ENCODE measurements at regions not wholly inside any gene's neighbourhood (a gene's known extent, or its start where the extent isn't known, plus 50 kb on each side); places are given as distances from the start of the nearest gene placed in this dataset.

DNA sequence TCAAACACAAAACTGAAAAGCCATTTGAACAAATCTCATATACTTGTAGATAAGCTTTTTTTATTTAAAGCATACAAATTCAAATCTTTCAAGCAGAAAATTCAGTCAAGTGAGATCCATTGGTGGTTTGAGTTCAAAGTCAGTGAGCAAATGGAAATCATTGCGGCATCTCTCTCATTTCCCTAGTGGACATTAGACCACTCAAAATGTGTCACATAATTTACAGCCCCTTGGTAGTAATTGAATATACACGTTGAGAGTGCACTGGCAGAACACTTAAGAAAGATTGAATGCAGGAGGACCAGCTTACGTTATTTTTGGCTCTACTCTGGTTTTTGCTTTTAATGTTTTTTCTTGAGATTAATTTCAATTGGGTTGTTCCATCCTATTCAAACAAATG, 633.7 kb downstream of the USP25 start:
- DNase-seq (ENCODE audit: low spot score): no peak

DNA sequence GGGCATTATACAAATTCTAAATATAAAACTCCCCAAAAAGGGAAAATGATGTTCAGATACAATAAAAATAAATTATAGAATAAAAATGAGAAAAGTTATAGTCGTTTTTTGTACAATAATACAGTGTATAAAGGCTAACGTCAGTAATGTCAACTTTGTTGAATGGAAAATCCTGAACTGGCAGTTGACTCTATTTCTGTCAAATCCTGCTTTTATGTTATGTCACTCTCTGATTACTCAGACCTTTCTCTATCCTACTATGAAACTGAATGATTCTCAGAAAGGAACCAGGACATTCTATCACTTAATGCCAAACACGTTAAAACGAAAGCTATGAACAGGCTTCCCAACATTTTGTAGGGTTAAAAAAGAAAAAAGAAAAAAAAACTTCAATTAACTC, 636.4 kb downstream of the USP25 start:
- DNase-seq (ENCODE audit: low spot score): no peak

DNA sequence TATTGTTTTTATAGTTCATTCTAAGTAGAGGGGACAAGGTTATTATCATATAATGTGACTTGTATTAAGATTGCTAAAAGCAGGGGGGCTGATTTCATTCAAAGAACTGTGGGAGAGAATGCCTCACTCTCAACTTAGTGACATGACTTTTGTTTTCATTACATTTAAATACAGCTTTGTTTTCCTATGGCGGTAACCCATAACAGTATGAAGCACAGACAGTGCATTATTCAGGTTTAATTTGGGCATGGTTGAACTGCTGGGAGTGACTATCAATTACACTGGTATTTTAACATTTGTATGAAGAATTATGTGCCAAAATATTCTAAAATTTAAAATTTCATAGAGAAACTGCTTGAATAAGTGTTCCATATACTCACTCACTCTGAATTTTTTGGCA, 637.3 kb downstream of the USP25 start:
- DNase-seq (ENCODE audit: low spot score): no peak

DNA sequence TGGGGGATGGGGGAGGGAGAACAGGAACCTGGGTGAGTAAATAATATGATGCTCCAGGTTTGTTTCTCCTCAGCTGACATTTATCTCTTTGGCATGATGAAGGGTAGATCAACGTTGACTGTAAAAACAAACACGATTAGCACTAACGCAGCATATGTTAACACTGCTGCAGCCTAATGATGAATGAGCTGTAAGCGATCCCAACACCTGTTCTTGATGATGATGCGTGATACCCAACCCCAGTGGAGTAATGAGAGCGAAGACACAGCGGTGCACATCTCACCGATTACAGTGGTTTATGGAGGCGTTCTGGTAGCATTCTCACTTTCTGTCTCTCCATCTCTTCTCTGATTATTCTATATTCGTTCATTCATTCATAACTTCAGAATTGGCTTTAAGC, 640.4 kb downstream of the USP25 start:
- no peak for DNase-seq (ENCODE audit: low spot score)

DNA sequence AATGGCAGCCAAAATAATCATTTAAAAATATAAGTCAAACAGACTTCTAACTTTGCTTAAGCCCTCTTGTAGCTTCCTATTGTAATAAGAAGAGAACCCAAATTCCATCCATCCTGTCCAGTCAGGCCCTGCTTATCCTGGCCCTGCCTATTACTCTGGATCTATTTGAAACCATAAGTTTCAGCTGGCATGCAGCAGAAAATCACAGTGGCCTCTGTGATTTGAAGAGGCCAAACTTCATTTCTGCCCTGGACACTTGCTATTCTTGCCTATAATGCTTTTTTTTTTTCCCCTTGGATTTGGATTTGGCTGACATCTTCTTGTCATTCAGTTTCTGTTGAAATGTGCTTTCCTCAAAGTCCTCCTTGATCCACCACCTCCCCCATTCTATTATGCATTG, 642.8 kb downstream of the USP25 start:
- DNase-seq (ENCODE audit: low spot score): no peak

DNA sequence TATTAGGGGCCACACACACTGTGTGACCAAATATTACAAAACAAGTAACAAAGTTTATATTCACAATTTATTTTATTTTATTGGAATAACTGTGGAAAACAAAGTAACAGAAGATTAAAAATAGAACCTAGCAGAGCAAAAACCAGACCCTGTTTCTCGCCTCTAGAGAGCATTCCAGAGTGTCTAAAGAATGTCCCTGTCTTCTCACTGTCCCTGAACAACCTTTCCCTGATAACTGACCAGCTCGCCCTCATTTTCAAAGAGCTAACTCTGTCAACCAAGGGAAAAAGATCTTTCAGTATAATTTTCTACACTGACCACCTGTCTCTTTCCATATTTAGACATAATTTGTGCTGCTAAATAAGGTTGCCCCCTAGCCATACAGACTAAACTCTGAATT, 646.9 kb downstream of the USP25 start:
- DNase-seq (ENCODE audit: low spot score): no peak

DNA sequence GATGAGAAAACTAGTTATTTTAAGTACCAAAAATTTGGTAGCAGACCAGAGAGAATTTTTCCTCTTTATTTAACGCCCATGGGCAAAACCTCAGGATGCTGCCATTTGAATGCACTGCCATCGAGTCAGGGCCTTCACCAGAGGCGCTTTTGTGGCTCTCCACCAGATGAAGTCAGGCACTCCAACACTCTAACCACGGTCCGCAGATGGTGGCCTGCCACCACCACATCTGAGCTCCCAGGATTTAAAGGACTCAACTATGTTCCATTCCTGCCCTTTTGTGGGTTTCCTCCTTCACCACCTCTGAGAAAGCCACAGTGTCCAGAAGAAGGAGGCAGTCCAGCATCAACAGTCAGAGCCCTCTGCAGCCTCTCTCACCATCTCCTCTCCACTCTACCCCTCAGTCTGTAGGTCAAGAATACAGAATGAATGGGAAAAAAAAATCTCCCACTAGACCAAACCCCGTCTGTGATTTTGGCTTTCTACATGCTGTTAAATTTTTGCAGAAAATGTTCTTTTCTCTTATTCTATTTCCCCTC, 647.4 kb downstream of the USP25 start:
- no peak for DNase-seq (ENCODE audit: low spot score)

DNA sequence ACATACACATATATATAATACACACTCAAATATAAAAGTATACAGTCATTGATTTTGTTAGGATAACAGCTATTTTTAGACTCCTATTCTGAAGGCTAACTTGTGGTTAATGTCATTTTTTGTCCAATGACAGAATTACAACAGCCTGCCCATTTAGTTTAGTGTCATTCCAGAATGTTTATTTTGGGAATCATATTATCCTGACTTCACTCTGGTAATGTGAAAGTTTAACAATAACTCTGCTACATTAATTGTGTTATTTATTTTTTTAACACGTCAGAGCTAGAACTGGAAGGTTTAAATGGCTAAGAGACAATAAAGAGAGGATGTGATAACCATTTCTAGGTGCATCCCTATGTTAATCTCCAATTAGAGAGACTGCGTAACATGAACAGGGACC, 648.1 kb downstream of the USP25 start:
- DNase-seq (ENCODE audit: low spot score): no peak

DNA sequence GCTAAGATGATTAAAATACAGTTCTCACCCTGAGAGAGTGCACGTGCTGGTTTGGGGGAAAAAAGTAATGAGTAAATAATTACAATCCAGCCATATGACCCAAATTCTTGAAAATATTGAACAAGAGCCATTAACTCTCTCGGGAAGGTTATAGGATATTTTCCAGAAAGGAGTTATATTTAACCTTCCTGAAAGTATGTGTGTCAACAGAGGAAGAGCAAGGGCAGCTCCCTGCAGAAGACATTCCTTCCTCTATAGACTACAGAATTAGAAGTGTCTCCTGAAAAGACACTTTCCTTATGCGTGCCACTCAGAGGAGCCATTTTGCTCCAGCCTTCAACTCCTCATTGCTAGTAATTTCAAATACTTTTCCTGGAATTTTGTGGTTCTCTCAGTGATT, 648.7 kb downstream of the USP25 start:
- DNase-seq (ENCODE audit: low spot score): no peak

DNA sequence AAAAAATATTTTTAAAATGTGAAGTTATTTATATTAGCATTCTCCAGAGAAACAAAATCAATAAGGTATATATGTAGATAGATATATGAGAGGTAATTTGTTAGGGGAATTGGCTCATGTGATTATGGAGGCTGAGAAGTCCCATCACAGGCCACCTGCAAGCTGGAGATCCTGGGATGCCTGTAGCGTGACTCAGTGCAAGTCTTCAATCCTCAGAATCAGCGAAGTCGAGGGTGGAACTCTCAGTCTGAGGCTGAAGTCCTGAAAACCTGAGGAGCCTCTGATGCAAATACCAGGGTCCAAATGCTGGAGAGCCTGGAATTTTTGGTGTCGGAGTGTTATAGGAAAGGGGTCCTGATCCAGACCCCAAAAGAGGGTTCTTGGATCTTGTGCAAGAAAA, 658.5 kb downstream of the USP25 start:
- no peak for DNase-seq (ENCODE audit: low spot score)

DNA sequence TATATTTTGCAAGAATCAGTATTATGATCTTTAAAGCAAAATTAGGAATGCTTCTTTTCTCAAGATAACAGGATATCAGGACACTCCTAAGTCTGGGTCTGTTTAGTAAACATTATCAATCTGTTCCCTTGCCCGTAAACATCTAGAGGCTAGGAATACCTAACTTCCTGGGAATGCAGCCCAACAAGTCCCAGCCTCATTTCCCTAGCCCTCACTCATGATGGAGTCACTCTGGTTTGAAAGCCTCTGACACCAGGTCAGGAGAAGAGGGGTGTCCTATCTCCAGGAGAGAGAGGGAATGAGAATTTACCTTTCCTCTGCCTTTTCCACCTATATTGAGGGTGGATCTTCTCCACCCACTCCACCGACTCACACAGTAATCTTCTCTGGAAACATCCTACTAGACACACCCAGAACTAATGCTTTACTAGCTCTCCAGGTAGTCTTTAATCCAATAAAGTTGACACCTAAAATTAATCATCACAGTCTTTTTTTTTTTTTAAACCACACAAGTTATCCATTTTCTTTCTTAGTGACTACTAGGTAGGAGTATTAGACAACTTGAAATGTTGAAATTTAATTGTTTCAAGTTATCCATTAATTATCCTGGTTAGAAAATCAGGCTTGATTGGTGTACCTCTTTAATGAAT, 659.3 kb downstream of the USP25 start:
- DNase-seq (ENCODE audit: low spot score): no peak

DNA sequence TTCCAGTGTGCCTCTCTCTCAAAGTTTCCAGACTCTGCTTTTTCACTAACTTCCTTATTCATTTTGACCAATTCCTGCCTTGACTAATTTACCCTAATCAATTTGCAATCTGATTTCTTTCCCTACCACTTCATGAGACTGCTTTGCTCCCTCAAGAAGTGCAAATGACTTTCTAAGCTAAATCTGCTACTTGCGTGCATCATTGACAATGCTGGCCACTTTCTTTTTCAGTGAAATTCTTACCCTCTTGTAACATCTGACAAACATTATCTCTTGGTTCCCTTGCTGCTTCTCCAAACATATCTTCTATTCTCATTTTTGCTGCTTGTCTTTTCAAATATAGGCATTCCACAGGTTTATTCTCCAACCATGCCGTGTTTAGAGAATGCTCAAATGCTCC, 659.9 kb downstream of the USP25 start:
- DNase-seq (ENCODE audit: low spot score): no peak

DNA sequence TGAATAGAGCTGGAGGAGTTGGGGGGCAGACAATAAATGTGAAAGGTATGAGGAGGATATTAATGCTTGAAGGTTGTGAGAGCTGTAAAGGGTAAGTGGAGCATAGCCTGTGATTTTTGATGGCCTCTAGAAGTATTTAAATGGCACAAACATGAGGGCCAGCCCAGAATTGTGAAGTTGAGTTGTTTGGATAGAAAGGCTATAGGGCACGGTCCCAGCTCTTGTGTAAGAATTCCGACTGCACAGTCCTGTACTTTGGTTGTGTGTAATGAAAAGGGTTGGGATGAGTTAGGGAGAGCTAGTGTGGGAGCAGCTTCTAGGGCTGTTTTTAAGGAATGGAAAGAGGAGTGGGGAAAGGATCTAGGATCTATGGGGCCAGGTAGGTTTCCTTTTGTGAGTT, 665.5 kb downstream of the USP25 start:
- DNase-seq (ENCODE audit: low spot score): no peak

DNA sequence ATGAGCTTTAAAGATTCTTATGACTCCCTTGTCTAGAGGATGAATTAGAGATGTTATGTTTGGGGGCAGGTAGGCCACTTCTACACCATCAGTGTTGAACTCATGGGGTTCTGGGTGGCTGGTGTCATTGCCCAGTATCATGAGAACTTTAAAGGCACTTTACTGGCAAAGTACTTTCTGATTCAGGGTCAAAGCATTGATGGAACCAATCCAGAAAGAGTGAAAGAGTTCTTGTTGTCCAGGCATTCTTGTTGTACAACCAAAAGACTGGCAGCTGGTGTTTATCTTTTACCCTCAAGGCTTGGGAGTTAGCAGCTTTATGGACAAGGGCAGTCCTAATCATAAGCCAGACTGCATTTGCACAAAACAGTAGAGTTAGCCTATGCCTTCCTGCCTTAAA, 673.0 kb downstream of the USP25 start:
- DNase-seq (ENCODE audit: low spot score): no peak

DNA sequence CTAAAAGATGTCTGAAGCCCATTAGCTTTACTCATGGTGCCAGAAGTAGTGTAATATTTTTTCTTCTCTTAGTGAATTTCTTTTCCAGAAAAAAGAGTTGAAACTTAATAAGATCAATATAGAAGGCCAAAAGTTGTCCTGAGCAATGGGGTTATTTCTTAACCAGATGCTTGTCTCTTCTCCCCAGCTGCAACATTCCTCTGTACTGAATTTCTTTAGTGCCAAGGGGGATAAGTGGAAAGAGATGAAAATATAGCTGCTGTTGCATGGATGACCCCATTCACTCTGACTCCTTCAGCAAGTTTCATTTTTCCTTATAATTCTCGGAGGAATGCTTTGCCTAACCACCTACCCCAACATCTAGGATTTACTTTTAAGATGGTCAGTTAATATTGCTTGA, 675.0 kb downstream of the USP25 start:
- DNase-seq (ENCODE audit: low spot score): no peak

DNA sequence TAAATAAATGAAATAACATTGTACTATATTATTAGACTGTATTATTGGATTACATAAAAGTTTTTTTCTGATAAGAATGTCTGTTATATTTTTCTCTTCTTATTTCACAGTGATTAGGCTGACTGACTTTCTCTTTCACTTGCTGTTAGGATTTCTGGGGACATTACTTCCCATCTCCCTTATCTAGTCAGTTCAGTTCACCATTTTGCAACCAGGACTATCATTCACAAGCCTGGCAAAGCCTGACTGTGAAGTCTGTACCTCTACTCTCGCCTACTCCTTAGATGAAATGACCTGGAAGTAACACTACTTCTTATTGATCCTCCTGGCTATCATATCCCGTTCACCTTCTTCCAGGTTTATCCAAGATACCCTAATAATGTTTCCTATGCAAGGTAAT, 676.6 kb downstream of the USP25 start:
- DNase-seq (ENCODE audit: low spot score): no peak

DNA sequence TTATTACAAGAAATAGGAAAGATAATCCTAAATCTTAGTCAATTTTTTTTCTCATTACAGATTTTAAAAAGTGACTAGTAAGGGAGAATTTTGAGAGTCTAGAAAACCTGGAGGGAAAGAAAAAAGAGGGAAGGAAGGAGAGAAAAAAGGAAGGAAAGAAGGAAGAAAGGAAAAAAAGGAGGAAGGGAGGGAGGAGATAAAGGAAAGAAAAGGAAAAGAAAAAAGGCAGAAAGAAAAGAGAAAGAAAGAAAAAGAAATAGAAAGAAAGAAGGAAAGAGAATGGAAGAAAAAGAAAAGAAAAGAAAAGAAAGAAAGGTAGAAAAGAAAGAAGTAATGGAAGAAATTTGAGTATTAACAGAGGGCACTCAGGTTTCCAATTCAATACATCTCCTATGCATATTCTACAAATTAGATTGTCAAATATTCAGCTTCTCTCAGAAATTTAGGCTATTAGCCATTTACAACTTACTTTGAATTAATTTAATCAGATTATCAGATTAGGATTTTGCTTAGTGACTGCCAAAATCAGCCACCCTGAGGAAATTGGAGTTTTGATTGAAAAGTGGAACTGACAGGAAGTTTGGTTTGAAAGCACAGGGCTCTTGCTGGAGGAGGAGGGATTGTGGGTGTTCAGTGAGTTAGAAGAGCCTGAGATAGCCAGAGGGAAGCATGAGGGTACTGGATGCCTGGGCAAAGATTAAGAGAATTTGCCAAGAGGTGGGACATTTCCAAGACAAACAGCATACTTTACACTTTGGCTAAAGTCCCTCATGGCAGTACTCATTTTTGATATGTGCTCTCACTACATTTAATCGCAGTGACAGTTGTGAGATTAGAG, 677.8 kb downstream of the USP25 start:
- DNase-seq (ENCODE audit: low spot score): no peak

DNA sequence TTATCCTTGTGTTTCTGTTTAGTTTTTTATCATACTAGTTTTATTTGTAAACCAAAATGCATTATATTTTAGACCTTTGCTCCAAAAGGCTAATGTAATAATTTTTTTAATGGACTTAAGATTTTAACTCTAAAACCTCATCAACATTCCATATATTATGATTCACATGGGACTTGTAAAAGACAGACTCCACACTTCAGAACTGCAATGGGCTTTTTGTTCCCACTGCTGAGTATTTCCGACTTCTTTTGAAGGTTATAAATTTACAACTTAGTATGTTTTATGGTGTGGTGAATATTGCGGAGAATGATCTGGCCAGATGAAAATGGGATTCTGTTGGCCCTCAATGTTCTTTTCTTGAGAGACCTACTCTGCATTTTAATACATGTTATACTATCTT, 678.5 kb downstream of the USP25 start:
- no peak for DNase-seq (ENCODE audit: low spot score)

DNA sequence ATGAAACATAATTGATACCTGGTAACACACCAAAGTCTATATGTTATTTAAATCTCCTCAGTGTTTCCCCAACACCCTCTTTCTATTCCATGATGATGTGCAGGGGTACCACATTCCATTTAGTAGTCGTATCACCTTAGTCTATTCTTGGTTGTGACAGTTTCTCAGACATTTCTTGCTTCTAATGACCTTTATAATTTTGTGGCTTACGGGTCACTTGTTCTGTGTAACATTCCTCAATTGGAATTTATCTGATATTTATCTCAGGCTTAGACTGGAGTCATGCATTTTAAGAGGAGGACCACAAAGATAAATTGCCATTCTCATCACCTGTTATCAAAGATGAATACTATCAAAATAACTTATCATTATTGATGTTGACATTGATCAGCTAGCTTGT, 679.6 kb downstream of the USP25 start:
- no peak for DNase-seq (ENCODE audit: low spot score)

DNA sequence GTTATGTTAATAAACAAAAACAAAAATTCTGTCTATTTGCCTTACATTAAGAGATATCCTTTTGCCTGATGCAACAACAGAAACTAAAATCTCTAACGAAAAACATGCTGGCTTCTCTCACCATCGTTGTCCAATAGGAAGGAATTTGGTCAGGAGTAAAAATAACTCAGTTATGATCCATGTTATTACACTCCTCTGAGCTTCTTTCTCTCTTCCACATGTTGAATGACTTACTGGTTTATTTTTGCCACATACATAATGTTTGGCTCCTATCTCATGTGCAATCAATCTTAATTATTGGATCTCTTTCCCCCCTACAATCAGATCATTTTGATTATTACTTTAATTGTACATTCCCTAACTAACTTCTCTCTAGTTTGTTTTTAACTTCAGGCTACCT, 688.4 kb downstream of the USP25 start:
- no peak for DNase-seq (ENCODE audit: low spot score)

DNA sequence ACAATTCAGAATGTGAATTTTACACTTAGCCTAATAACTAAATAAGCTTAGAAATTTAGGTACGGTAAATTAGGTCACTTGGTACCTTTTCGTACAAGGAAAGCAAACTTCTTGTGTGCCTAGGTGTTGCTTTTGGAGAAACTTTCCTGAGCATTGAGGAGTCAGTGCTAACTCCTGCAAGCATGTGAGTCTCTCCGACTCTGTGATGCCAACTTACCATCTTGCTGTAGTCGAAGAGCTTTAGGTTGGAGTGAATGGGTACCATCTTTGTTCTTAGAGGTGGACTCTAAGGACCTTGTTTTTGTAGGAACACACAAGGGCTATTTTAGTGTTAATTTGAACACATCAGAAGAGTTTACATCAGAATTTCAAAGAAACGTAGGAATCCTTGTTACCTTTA, 688.9 kb downstream of the USP25 start:
- DNase-seq (ENCODE audit: low spot score): no peak

DNA sequence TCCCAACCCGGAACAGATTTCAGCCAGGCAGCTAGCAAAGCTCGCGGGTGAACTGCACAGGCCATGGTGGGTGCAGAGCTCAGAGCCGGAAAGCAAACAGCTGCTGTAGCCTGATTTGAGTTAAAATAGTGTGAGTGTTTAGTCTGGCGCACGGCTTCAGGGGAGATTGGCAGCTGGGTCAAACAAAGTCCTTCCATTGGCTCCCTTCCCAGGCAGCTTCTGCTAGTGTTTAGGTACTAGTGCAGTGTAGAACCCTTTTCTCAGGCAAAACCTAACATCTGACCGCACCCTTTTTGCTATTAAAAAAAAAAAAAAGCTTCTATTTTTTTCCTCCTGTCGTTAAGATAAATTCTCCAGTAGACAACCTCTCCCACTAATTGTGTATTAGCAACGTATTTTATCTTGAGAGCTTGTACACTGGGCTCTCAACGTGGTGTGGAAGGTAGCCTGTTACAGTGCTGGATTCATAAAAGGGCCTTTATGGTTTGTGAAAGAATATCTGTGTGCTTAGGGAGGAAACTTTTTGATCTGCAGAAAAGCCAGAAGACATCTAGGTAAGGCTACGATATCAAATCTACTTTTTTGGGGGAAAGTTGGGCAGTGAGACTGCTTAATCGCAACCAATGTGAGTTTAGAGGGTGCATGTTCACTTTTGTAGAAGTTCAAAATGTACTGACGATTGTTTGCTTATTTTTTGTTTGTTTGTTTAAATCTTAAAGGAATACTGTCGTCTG, 689.6 kb downstream of the USP25 start:
- no peak for DNase-seq (ENCODE audit: low spot score)
